ENCODE measurements at regions not wholly inside any gene's neighbourhood (a gene's known extent, or its start where the extent isn't known, plus 50 kb on each side); places are given as distances from the start of the nearest gene placed in this dataset.

DNA sequence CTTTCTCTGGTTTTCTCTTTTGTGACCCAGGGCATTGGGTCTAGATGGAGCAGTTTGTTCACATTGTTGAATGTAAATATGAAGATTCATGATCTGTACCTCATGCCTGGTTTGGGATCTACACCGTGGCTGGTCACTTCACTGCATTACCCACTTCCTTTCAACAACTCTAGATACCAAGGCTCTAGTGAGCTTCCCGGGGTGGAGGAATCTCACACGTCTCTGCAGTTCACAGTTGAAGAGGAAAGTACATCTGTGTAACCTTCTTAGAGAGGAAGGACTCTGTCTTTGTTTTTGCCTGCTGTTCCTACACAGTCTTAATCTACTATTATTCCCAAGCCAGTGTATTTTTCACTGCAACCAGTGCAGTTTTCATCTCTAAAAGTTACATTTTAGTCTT is 574.8 kb downstream of the MBD2 start:
- Mint-ChIP-seq H3K36me3 (ENCODE audit: insufficient read depth) (no peaks in the 10 kb centered on the region), H3K27me3 (no peaks in the 10 kb centered on the region), H3K4me3 (no peak overlapping the region), H3K27ac (no peak overlapping the region), H3K9me3 (peaks cover 5 to 13% of the 10 kb centered on the region in 2 donors), H3K4me1 (ENCODE audit: low read depth in 2 of 2) (no peaks in the 10 kb centered on the region)
- no peak for DNase-seq
- no peak for ATAC-seq (replicated peaks)

DNA sequence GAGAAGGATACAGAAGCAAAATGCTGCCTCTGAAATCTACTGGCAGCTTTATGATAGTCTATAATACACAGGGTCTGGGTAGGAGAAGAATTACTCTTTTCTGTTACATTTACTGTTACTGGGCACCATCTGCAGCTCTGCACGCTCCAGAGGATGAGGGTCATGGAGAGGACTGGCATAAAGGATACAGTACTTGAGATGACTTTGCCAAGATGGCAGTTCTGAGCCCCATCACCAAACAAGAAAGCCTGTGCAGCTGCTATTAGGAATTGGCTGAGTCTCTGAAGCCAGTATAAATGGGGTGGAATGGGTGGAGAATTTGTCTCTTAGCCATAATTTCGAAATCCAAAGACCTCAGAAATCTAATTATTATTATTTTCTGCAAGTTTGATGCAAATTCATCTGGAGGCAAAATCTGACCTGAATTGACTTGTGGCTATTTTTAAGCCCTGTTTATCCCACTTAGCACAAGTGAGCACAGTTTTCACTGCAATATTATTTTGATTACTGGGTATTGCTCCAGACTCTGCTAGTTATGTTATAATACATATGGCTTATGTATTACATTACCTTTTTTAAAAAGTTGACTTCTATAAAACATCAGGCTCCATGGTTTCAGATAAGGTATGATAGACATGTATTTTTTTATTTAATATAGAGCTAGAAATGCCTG is 579.5 kb downstream of the MBD2 start:
- DNase-seq (no peak), ATAC-seq (replicated peaks) (no peak)
- no peaks in the 10 kb centered on the region for H3K27me3 Mint-ChIP-seq
- H3K36me3 Mint-ChIP-seq (ENCODE audit: insufficient read depth): no peaks in the 10 kb centered on the region
- H3K9me3 Mint-ChIP-seq: peaks cover 0 to 3% of the 10 kb centered on the region in 2 donors
- H3K4me1 Mint-ChIP-seq (ENCODE audit: low read depth in 2 of 2): no peaks in the 10 kb centered on the region
- no peak overlapping the region for H3K27ac Mint-ChIP-seq
- H3K4me3 Mint-ChIP-seq: no peak overlapping the region

DNA sequence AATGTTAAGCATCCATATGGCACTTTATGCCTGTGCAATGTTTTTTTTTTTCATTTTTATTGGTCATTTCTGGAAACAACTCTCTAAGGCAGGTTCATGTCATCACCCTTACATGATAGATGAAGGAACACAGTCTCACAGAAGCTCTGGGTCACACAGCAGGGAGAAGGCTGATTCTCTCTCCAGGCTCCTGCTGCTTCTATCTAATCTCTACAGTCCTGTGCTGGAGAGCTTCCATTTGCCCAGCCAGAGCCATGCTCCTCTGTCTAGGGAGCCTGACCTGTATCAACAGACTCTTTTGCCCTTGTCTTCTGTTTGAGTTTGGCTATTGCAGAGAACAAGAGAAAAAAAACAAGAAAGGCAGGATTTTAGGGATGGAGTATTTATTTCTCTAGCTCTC is 584.8 kb downstream of the MBD2 start:
- DNase-seq: no peak
- ATAC-seq (replicated peaks): no peak
- no peaks in the 10 kb centered on the region for H3K27me3 Mint-ChIP-seq
- no peak overlapping the region for H3K4me3 Mint-ChIP-seq
- no peaks in the 10 kb centered on the region for H3K4me1 Mint-ChIP-seq (ENCODE audit: low read depth in 2 of 2)
- no peaks in the 10 kb centered on the region for H3K36me3 Mint-ChIP-seq (ENCODE audit: insufficient read depth)
- H3K9me3 Mint-ChIP-seq: peaks cover 0 to 3% of the 10 kb centered on the region in 2 donors
- no peak overlapping the region for H3K27ac Mint-ChIP-seq

DNA sequence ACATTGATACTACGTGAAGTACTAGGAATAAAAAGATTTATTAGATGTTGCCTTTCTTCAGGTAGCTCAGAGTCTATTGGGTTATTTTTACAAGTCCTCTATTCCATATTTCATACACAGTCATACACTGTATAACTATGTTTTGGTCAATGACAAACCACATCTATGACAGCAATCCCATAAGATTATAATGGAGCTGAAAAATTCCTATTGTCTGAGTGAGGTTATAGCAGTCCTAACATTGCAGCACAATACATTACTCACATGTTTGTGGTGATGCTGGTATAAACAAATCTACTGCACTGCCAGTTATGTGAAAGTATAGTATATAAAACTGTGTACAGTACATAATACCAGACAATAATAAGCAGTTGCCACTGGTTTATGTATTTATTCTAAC is 595.1 kb downstream of the MBD2 start:
- H3K4me1 Mint-ChIP-seq (ENCODE audit: low read depth in 2 of 2): no peaks in the 10 kb centered on the region
- no peaks in the 10 kb centered on the region for H3K27me3 Mint-ChIP-seq
- no peak for ATAC-seq (replicated peaks)
- no peak for DNase-seq
- no peaks in the 10 kb centered on the region for H3K36me3 Mint-ChIP-seq (ENCODE audit: insufficient read depth)
- H3K9me3 Mint-ChIP-seq: peaks cover 12 to 24% of the 10 kb centered on the region in 2 donors
- H3K4me3 Mint-ChIP-seq: no peak overlapping the region
- no peak overlapping the region for H3K27ac Mint-ChIP-seq

DNA sequence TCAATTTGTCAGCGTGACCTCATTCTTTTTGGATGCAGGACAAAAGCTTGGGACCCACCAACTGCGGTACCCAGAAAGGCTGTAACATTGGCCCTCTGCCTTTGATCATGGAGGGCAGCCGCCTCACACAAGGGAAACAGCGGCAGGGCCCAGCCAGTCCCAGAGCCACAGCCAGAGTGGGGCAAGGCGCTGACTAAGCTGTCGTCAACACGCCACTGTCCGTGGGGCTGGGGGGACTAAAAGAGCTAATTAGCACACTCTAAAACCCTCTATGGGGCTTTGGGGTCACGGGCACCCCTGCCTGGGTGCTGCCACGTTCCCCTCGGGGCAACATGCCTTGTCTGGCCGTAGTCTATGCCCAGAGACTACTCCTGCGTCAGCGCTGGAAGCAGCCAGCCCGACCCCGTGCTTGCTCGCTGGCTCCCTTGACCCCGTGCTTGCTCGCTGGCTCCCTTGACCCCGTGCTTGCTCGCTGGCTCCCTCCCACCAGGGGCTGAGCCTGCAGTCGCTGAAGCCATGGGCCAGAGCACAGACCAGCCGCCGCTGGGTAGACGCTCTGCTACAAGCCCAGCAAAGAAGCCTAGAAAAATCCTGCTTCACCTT is 598.4 kb downstream of the MBD2 start:
- Mint-ChIP-seq H3K9me3 (peaks cover 11 to 24% of the 10 kb centered on the region in 2 donors), H3K4me3 (no peak overlapping the region), H3K36me3 (ENCODE audit: insufficient read depth) (no peaks in the 10 kb centered on the region), H3K27me3 (no peaks in the 10 kb centered on the region), H3K27ac (no peak overlapping the region), H3K4me1 (ENCODE audit: low read depth in 2 of 2) (no peaks in the 10 kb centered on the region)
- DNase-seq: no peak
- ATAC-seq (replicated peaks): no peak

DNA sequence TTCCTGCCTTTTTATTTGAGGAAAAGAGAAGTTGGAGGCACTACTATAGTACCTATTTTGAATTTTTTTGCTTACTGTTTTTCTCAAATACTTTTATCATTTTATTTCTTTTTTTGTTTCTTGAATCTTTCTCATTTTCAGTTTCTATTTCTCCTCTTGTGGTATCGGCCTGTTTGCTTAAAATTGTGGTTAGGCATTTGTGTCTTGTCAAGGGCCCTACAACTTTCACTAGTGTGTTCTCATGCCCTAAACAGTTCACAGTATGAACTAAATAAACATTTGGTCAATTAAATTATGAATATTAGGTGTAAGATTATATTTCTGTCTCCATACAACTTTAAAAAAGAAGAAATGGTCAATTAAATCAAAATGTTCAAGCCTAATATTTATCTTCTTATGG is 613.5 kb downstream of the MBD2 start:
- ATAC-seq (replicated peaks) (no peak), DNase-seq (no peak)
- H3K27me3 Mint-ChIP-seq: no peaks in the 10 kb centered on the region
- no peak overlapping the region for H3K4me3 Mint-ChIP-seq
- H3K36me3 Mint-ChIP-seq (ENCODE audit: insufficient read depth): no peaks in the 10 kb centered on the region
- H3K27ac Mint-ChIP-seq: no peak overlapping the region
- H3K9me3 Mint-ChIP-seq: peaks cover 7 to 19% of the 10 kb centered on the region in 2 donors
- no peaks in the 10 kb centered on the region for H3K4me1 Mint-ChIP-seq (ENCODE audit: low read depth in 2 of 2)

DNA sequence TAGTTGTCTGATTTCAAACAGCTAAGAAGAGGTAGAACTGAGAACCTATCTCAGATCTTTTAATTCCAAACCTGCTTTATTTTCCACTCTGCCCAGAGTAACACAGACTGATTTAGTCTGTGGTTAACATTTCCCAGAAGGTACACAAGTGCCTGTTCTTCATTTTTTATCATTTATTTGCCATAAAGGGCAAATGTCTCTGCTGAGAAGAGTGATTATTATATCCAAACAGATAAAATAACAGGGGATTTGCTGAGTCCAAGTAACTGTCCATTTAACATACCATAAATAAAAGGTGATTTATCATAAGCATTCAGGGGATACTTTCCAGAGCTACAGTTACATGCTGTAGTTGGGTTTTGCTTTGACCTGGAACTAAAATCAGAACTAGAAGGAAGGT is 617.7 kb downstream of the MBD2 start:
- Mint-ChIP-seq H3K4me1 (ENCODE audit: low read depth in 2 of 2) (no peaks in the 10 kb centered on the region), H3K27ac (no peak overlapping the region), H3K27me3 (no peaks in the 10 kb centered on the region), H3K4me3 (no peak overlapping the region), H3K9me3 (peaks cover 0 to 3% of the 10 kb centered on the region in 2 donors), H3K36me3 (ENCODE audit: insufficient read depth) (no peaks in the 10 kb centered on the region)
- ATAC-seq (replicated peaks) (no peak), DNase-seq (no peak)

DNA sequence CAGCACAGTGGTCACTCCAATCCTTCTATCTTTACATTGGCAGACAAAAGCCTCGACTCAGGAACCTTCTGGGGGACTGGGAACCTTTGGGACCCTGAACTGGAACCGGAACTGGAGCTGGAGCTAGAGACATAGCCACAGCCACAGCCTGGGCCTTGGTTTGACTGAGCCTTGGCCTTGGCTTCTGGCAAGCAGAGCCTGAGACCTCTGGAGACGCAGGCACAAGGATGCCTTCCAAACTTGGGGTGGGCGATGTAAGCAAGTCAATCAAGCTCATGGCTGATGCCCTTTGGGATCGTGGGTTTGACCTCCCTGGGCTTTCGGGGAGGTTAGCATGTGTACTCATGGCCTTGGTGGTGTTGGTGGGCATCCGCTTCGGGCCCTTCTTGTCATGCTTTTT is 619.3 kb downstream of the MBD2 start:
- no peaks in the 10 kb centered on the region for H3K36me3 Mint-ChIP-seq (ENCODE audit: insufficient read depth)
- no peaks in the 10 kb centered on the region for H3K4me1 Mint-ChIP-seq (ENCODE audit: low read depth in 2 of 2)
- no peaks in the 10 kb centered on the region for H3K27me3 Mint-ChIP-seq
- DNase-seq (no peak), ATAC-seq (replicated peaks) (no peak)
- H3K9me3 Mint-ChIP-seq: peaks cover 0 to 3% of the 10 kb centered on the region in 2 donors
- no peak overlapping the region for H3K4me3 Mint-ChIP-seq
- H3K27ac Mint-ChIP-seq: no peak overlapping the region

DNA sequence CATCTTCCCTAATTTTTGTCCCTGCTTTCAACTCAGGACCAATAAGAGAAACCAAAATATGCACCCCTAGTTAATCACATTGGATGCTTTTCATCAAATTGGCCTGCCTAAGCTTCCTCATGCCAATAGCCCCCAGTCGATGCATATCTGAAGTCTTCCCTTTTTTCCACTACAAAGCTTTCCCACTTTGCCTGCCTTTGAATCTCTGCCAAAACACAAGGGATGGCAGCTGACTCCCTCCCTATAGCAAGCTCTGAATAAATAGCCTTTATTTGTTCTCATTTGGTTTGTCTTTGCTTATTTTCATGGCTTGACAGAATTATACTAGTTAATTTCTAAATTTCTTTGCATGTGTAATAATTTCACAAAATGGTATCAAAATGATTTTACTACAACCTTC is 621.2 kb downstream of the MBD2 start:
- Mint-ChIP-seq H3K27ac (no peak overlapping the region), H3K4me3 (no peak overlapping the region), H3K9me3 (peaks cover 0 to 3% of the 10 kb centered on the region in 2 donors), H3K4me1 (ENCODE audit: low read depth in 2 of 2) (no peaks in the 10 kb centered on the region), H3K36me3 (ENCODE audit: insufficient read depth) (no peaks in the 10 kb centered on the region), H3K27me3 (no peaks in the 10 kb centered on the region)
- ATAC-seq (replicated peaks) (no peak), DNase-seq (no peak)

DNA sequence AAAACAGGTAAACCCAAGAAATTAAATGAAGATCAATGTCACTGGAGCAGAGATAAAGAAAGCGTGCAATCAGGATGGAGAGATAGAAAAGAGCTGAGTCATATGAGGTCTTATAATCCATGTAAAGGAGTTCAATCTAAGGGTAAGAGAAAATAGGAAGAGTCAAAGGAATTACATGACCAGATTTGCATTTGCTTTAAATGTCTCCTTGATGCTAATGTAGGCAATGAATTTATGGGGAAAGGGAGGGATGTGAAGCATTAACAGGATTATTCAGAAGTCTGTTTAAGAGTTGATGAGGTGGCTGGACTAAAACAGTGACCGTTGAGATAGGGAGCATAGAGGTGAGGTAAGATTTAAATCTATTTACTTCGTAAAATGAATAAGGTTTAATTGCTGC is 623.1 kb downstream of the MBD2 start:
- Mint-ChIP-seq H3K27me3 (no peaks in the 10 kb centered on the region), H3K9me3 (no peaks in the 10 kb centered on the region), H3K36me3 (ENCODE audit: insufficient read depth) (no peaks in the 10 kb centered on the region), H3K27ac (no peak overlapping the region), H3K4me3 (no peak overlapping the region), H3K4me1 (ENCODE audit: low read depth in 2 of 2) (no peaks in the 10 kb centered on the region)
- DNase-seq (no peak), ATAC-seq (replicated peaks) (no peak)

DNA sequence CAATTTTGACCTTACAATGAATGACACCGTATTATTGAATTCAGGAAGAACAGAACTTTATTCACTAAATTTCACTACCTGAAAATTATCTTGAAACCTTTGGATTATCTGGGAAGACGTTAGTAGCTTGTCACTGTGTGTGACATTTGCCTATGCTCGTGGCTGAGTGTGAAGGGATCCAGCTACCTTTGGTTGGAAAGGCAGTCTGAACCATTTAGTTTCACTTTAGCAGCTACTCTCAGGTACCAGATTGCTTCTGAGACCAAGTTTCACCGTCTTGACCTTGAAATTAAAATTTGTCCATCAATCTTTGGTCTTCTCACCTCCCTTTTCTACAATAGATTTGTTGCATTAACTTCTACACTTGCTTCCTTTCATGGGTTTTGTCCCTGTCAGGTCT is 637.5 kb downstream of the MBD2 start:
- no peaks in the 10 kb centered on the region for H3K36me3 Mint-ChIP-seq (ENCODE audit: insufficient read depth)
- no peaks in the 10 kb centered on the region for H3K27me3 Mint-ChIP-seq
- H3K4me3 Mint-ChIP-seq: no peak overlapping the region
- DNase-seq: no peak
- peaks cover 8 to 10% of the 10 kb centered on the region in 2 donors for H3K9me3 Mint-ChIP-seq
- no peaks in the 10 kb centered on the region for H3K4me1 Mint-ChIP-seq (ENCODE audit: low read depth in 2 of 2)
- ATAC-seq (replicated peaks): no peak
- H3K27ac Mint-ChIP-seq: no peak overlapping the region

Measured in effector memory CD8-positive, alpha-beta T cell (primary cell).